ENCODE measurements at regions not wholly inside any gene's neighbourhood (a gene's known extent, or its start where the extent isn't known, plus 50 kb on each side); places are given as distances from the start of the nearest gene placed in this dataset.

GRCh38 chr5:21071421-21071820 lies 1083.4 kb upstream of the CDH18 start:
- Histone ChIP-seq H3K4me1 (ENCODE audit: insufficient read depth, low read length, poor library complexity, severe bottlenecking) (no peaks in the 10 kb centered on the region), H3K27ac (ENCODE audit: low read depth, low read length, poor library complexity, severe bottlenecking) (no peak overlapping the region), H3K4me3 (ENCODE audit: low read depth, low read length, poor library complexity, severe bottlenecking) (no peak overlapping the region), H3K27me3 (replicated peaks; ENCODE audit: insufficient read depth, low read depth, low read length, poor library complexity) (no peaks in the 10 kb centered on the region), H3K9me3 (ENCODE audit: low read depth, low read length, poor library complexity, severe bottlenecking) (no peaks in the 10 kb centered on the region), H3K36me3 (ENCODE audit: insufficient read depth, low read length, poor library complexity, severe bottlenecking) (no peaks in the 10 kb centered on the region)
- POLR2A ChIA-PET (ENCODE audit: low non-redundant PET) = no interaction called here
- DNase-seq (ENCODE audit: low spot score) = no peak
- CTCF ChIA-PET = no interaction called here
- intact Hi-C loops (cut with micrococcal nuclease; ENCODE audit: unreplicated experiment) = no loop called here
- no peak for TF ChIP-seq EZH2 (IDR thresholded peaks at IDR 0.05; ENCODE audit: borderline replicate concordance, low read depth, low read length, poor library complexity, severe bottlenecking)
- no peak for TF ChIP-seq CTCF (conservative IDR thresholded peaks at IDR 0.05; ENCODE audit: low read depth, low read length)
- no TSS peak for BruUV-seq (replicated peaks)

- CTCF ChIA-PET = no interaction called here
- no peak overlapping the region for H3K27ac ChIP-seq (ENCODE audit: low read depth, low read length, poor library complexity, severe bottlenecking)
- no peak overlapping the region for H3K4me3 ChIP-seq (ENCODE audit: low read depth, low read length, poor library complexity, severe bottlenecking)
- no peaks in the 10 kb centered on the region for H3K4me1 ChIP-seq (ENCODE audit: insufficient read depth, low read length, poor library complexity, severe bottlenecking)
- intact Hi-C loops (cut with micrococcal nuclease; ENCODE audit: unreplicated experiment) = no loop called here
- DNase-seq (ENCODE audit: low spot score) = peak; percentile 49
- POLR2A ChIA-PET (ENCODE audit: low non-redundant PET) = no interaction called here
- TF ChIP-seq CTCF (conservative IDR thresholded peaks at IDR 0.05; ENCODE audit: low read depth, low read length) (no peak), EZH2 (IDR thresholded peaks at IDR 0.05; ENCODE audit: borderline replicate concordance, low read depth, low read length, poor library complexity, severe bottlenecking) (no peak)
- H3K9me3 ChIP-seq (ENCODE audit: low read depth, low read length, poor library complexity, severe bottlenecking) = no peaks in the 10 kb centered on the region
- no peaks in the 10 kb centered on the region for H3K27me3 ChIP-seq (replicated peaks; ENCODE audit: insufficient read depth, low read depth, low read length, poor library complexity)
- no TSS peak for BruUV-seq (replicated peaks)
- H3K36me3 ChIP-seq (ENCODE audit: insufficient read depth, low read length, poor library complexity, severe bottlenecking) = no peaks in the 10 kb centered on the region
Measured at GRCh38 chr5:21070858-21071257, 1082.9 kb upstream of the CDH18 start.

GRCh38 chr5:21067724-21068123 lies 1079.7 kb upstream of the CDH18 start:
- H3K9me3 ChIP-seq (ENCODE audit: low read depth, low read length, poor library complexity, severe bottlenecking) = no peaks in the 10 kb centered on the region
- ChIA-PET CTCF (no interaction called here), POLR2A (ENCODE audit: low non-redundant PET) (no interaction called here)
- no peak for DNase-seq (ENCODE audit: low spot score)
- no peaks in the 10 kb centered on the region for H3K27me3 ChIP-seq (replicated peaks; ENCODE audit: insufficient read depth, low read depth, low read length, poor library complexity)
- H3K36me3 ChIP-seq (ENCODE audit: insufficient read depth, low read length, poor library complexity, severe bottlenecking) = no peaks in the 10 kb centered on the region
- no peak overlapping the region for H3K27ac ChIP-seq (ENCODE audit: low read depth, low read length, poor library complexity, severe bottlenecking)
- intact Hi-C loops (cut with micrococcal nuclease; ENCODE audit: unreplicated experiment) = no loop called here
- no peak overlapping the region for H3K4me3 ChIP-seq (ENCODE audit: low read depth, low read length, poor library complexity, severe bottlenecking)
- no TSS peak for BruUV-seq (replicated peaks)
- H3K4me1 ChIP-seq (ENCODE audit: insufficient read depth, low read length, poor library complexity, severe bottlenecking) = no peaks in the 10 kb centered on the region
- TF ChIP-seq CTCF (conservative IDR thresholded peaks at IDR 0.05; ENCODE audit: low read depth, low read length) (no peak), EZH2 (IDR thresholded peaks at IDR 0.05; ENCODE audit: borderline replicate concordance, low read depth, low read length, poor library complexity, severe bottlenecking) (no peak)

All from A673 (cell line).